ENCODE measurements at regions not wholly inside any gene's neighbourhood (a gene's known extent, or its start where the extent isn't known, plus 50 kb on each side); places are given as distances from the start of the nearest gene placed in this dataset.
"Not testable (repeated sequence)": the region's sequence is repeated elsewhere in the genome, so short reads cannot be mapped to it uniquely, and the experiment has no call there.

DNA sequence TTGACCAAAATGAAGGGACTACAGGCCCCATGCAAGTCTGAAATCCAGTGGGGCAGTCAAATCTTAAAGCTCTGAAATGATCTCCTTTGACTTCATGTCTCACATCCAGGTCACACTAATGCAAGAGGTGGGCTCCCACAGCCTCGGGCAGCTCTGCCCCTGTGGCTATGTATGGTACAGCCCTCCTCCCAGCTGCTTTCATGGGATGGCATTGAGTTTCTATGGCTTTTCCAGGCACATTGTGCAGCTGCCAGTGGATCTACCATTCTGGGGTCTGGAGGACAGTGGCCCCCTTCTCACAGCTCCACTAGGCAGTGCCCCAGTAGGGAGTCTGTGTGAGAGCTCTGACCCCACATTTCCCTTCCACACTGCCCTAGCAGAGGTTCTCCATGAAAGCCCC lies 107.0 kb upstream of the FRMD1 start:
- H3K4me3 ChIP-seq (ENCODE audit: low read depth in 1 of 2, low read length in 2 of 2); H3K27ac ChIP-seq (ENCODE audit: low read depth, low read length); H3K4me1 ChIP-seq (ENCODE audit: control insufficient read depth in 1 of 2, insufficient read depth in 2 of 2, low read length in 2 of 2); H3K36me3 ChIP-seq (ENCODE audit: control insufficient read depth in 1 of 2, insufficient read depth in 2 of 2, low read length in 2 of 2); H3K9ac ChIP-seq (ENCODE audit: low read depth in 1 of 2, low read length in 2 of 2); H3K27me3 ChIP-seq (ENCODE audit: control insufficient read depth in 1 of 2, insufficient read depth in 2 of 2, low read length in 2 of 2); H3K9me3 ChIP-seq (ENCODE audit: control insufficient read depth in 1 of 2, low read length in 2 of 2): not testable (repeated sequence)

- H3K27ac ChIP-seq (ENCODE audit: low read depth, low read length) = no peak overlapping the region
- H3K4me1 ChIP-seq (ENCODE audit: control insufficient read depth in 1 of 2, insufficient read depth in 2 of 2, low read length in 2 of 2) = peaks cover 4 to 12% of the 10 kb centered on the region in 2 donors
- no peak overlapping the region for H3K9ac ChIP-seq (ENCODE audit: low read depth in 1 of 2, low read length in 2 of 2)
- no peaks in the 10 kb centered on the region for H3K36me3 ChIP-seq (ENCODE audit: control insufficient read depth in 1 of 2, insufficient read depth in 2 of 2, low read length in 2 of 2)
- no peak overlapping the region for H3K4me3 ChIP-seq (ENCODE audit: low read depth in 1 of 2, low read length in 2 of 2)
- H3K9me3 ChIP-seq (ENCODE audit: control insufficient read depth in 1 of 2, low read length in 2 of 2) = no peaks in the 10 kb centered on the region
- H3K27me3 ChIP-seq (ENCODE audit: control insufficient read depth in 1 of 2, insufficient read depth in 2 of 2, low read length in 2 of 2) = no peaks in the 10 kb centered on the region
These were observed 105.7 kb upstream of the FRMD1 start for GRCh38 chr6:168184701-168185100.

GRCh38 chr6:168183613-168183970 lies 104.6 kb upstream of the FRMD1 start:
- Histone ChIP-seq H3K9ac (ENCODE audit: low read depth in 1 of 2, low read length in 2 of 2) (no peak overlapping the region), H3K27ac (ENCODE audit: low read depth, low read length) (no peak overlapping the region), H3K36me3 (ENCODE audit: control insufficient read depth in 1 of 2, insufficient read depth in 2 of 2, low read length in 2 of 2) (no peaks in the 10 kb centered on the region), H3K4me1 (ENCODE audit: control insufficient read depth in 1 of 2, insufficient read depth in 2 of 2, low read length in 2 of 2) (peaks cover 4 to 12% of the 10 kb centered on the region in 2 donors), H3K9me3 (ENCODE audit: control insufficient read depth in 1 of 2, low read length in 2 of 2) (no peaks in the 10 kb centered on the region), H3K27me3 (ENCODE audit: control insufficient read depth in 1 of 2, insufficient read depth in 2 of 2, low read length in 2 of 2) (no peaks in the 10 kb centered on the region), H3K4me3 (ENCODE audit: low read depth in 1 of 2, low read length in 2 of 2) (no peak overlapping the region)

- H3K27me3 ChIP-seq (ENCODE audit: control insufficient read depth in 1 of 2, insufficient read depth in 2 of 2, low read length in 2 of 2) = no peaks in the 10 kb centered on the region
- H3K27ac ChIP-seq (ENCODE audit: low read depth, low read length) = no peak overlapping the region
- H3K4me1 ChIP-seq (ENCODE audit: control insufficient read depth in 1 of 2, insufficient read depth in 2 of 2, low read length in 2 of 2) = peaks cover 4 to 12% of the 10 kb centered on the region in 2 donors
- H3K9me3 ChIP-seq (ENCODE audit: control insufficient read depth in 1 of 2, low read length in 2 of 2) = no peaks in the 10 kb centered on the region
- H3K9ac ChIP-seq (ENCODE audit: low read depth in 1 of 2, low read length in 2 of 2) = no peak overlapping the region
- no peaks in the 10 kb centered on the region for H3K36me3 ChIP-seq (ENCODE audit: control insufficient read depth in 1 of 2, insufficient read depth in 2 of 2, low read length in 2 of 2)
- H3K4me3 ChIP-seq (ENCODE audit: low read depth in 1 of 2, low read length in 2 of 2) = no peak overlapping the region
These were observed 104.0 kb upstream of the FRMD1 start for GRCh38 chr6:168182908-168183612.

DNA sequence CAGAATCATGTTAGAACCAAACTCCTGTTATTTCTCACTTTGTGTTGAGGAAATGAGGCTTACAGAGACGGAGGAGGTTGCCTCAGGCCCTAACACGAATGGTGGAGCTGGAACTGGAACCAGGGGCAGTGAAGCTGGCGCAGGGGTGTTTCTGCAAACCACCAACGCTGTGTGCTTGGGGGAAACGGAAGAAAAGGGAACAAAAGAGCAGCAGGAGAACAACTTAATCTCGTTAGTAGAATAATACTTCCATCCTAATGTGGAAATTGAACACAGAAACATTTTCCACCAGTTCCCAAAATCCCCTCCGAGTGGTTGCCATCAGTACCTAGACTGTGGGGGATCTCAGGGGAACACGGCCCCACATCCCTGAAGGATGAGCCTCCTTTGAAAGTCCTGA lies 103.4 kb upstream of the FRMD1 start:
- H3K36me3 ChIP-seq (ENCODE audit: control insufficient read depth in 1 of 2, insufficient read depth in 2 of 2, low read length in 2 of 2) = no peaks in the 10 kb centered on the region
- H3K27ac ChIP-seq (ENCODE audit: low read depth, low read length) = no peak overlapping the region
- H3K27me3 ChIP-seq (ENCODE audit: control insufficient read depth in 1 of 2, insufficient read depth in 2 of 2, low read length in 2 of 2) = no peaks in the 10 kb centered on the region
- peaks cover 4 to 12% of the 10 kb centered on the region in 2 donors for H3K4me1 ChIP-seq (ENCODE audit: control insufficient read depth in 1 of 2, insufficient read depth in 2 of 2, low read length in 2 of 2)
- H3K4me3 ChIP-seq (ENCODE audit: low read depth in 1 of 2, low read length in 2 of 2) = no peak overlapping the region
- no peaks in the 10 kb centered on the region for H3K9me3 ChIP-seq (ENCODE audit: control insufficient read depth in 1 of 2, low read length in 2 of 2)
- no peak overlapping the region for H3K9ac ChIP-seq (ENCODE audit: low read depth in 1 of 2, low read length in 2 of 2)

- Histone ChIP-seq H3K36me3 (ENCODE audit: control insufficient read depth in 1 of 2, insufficient read depth in 2 of 2, low read length in 2 of 2) (no peaks in the 10 kb centered on the region), H3K9me3 (ENCODE audit: control insufficient read depth in 1 of 2, low read length in 2 of 2) (no peaks in the 10 kb centered on the region), H3K9ac (ENCODE audit: low read depth in 1 of 2, low read length in 2 of 2) (no peak overlapping the region), H3K4me1 (ENCODE audit: control insufficient read depth in 1 of 2, insufficient read depth in 2 of 2, low read length in 2 of 2) (peaks cover 4 to 12% of the 10 kb centered on the region in 2 donors), H3K27ac (ENCODE audit: low read depth, low read length) (no peak overlapping the region), H3K4me3 (ENCODE audit: low read depth in 1 of 2, low read length in 2 of 2) (no peak overlapping the region), H3K27me3 (ENCODE audit: control insufficient read depth in 1 of 2, insufficient read depth in 2 of 2, low read length in 2 of 2) (no peaks in the 10 kb centered on the region)
These were observed 102.9 kb upstream of the FRMD1 start for GRCh38 chr6:168181876-168182275.

- H3K9me3 ChIP-seq (ENCODE audit: control insufficient read depth in 1 of 2, low read length in 2 of 2) = no peaks in the 10 kb centered on the region
- no peaks in the 10 kb centered on the region for H3K27me3 ChIP-seq (ENCODE audit: control insufficient read depth in 1 of 2, insufficient read depth in 2 of 2, low read length in 2 of 2)
- no peaks in the 10 kb centered on the region for H3K36me3 ChIP-seq (ENCODE audit: control insufficient read depth in 1 of 2, insufficient read depth in 2 of 2, low read length in 2 of 2)
- H3K27ac ChIP-seq (ENCODE audit: low read depth, low read length) = no peak overlapping the region
- H3K4me3 ChIP-seq (ENCODE audit: low read depth in 1 of 2, low read length in 2 of 2) = no peak overlapping the region
- no peak overlapping the region for H3K9ac ChIP-seq (ENCODE audit: low read depth in 1 of 2, low read length in 2 of 2)
- peaks cover 4 to 12% of the 10 kb centered on the region in 2 donors for H3K4me1 ChIP-seq (ENCODE audit: control insufficient read depth in 1 of 2, insufficient read depth in 2 of 2, low read length in 2 of 2)
These were observed 102.3 kb upstream of the FRMD1 start for GRCh38 chr6:168181316-168181715.

GRCh38 chr6:168180548-168181011 lies 101.6 kb upstream of the FRMD1 start:
- H3K27me3 ChIP-seq (ENCODE audit: control insufficient read depth in 1 of 2, insufficient read depth in 2 of 2, low read length in 2 of 2) = no peaks in the 10 kb centered on the region
- H3K9me3 ChIP-seq (ENCODE audit: control insufficient read depth in 1 of 2, low read length in 2 of 2) = no peaks in the 10 kb centered on the region
- H3K27ac ChIP-seq (ENCODE audit: low read depth, low read length) = no peak overlapping the region
- H3K36me3 ChIP-seq (ENCODE audit: control insufficient read depth in 1 of 2, insufficient read depth in 2 of 2, low read length in 2 of 2) = no peaks in the 10 kb centered on the region
- H3K4me3 ChIP-seq (ENCODE audit: low read depth in 1 of 2, low read length in 2 of 2) = no peak overlapping the region
- no peak overlapping the region for H3K9ac ChIP-seq (ENCODE audit: low read depth in 1 of 2, low read length in 2 of 2)
- peaks cover 4 to 12% of the 10 kb centered on the region in 2 donors for H3K4me1 ChIP-seq (ENCODE audit: control insufficient read depth in 1 of 2, insufficient read depth in 2 of 2, low read length in 2 of 2)

DNA sequence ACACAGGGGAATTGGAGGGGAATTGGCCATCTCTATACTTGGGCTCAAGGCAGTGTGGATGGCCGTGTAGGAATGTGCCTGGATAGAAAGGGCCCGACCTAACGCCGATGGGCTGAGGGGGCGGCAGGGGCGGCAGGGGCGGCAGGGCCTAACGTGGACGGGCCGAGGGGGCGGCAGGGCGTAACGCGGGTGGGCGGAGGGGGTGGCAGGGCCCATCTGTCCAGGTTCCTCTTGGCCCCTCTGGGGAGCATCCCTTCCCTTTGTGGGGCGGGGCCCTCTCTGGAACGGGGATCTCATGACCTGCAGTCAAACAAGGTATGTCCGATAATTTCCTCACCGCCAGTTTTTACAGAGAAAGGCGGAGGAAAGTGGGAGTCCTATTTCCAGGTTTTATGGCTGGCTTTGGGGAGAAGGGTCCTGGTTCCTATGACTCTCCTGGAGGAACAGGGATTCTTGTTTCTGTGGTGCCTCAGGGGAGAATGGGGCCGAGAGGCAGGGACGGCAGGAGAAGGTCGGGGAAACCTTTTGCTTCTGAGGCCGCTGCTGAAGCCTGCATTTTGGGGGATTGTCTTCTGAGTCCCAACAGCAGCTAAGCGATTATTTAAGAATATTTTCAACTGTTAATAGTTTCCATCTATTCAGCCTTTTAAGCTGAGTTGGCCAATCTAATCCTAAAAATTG lies 100.8 kb upstream of the FRMD1 start:
- Histone ChIP-seq H3K27me3 (ENCODE audit: control insufficient read depth in 1 of 2, insufficient read depth in 2 of 2, low read length in 2 of 2) (no peaks in the 10 kb centered on the region), H3K4me3 (ENCODE audit: low read depth in 1 of 2, low read length in 2 of 2) (no peak overlapping the region), H3K9ac (ENCODE audit: low read depth in 1 of 2, low read length in 2 of 2) (no peak overlapping the region), H3K36me3 (ENCODE audit: control insufficient read depth in 1 of 2, insufficient read depth in 2 of 2, low read length in 2 of 2) (no peaks in the 10 kb centered on the region), H3K9me3 (ENCODE audit: control insufficient read depth in 1 of 2, low read length in 2 of 2) (no peaks in the 10 kb centered on the region), H3K27ac (ENCODE audit: low read depth, low read length) (no peak overlapping the region), H3K4me1 (ENCODE audit: control insufficient read depth in 1 of 2, insufficient read depth in 2 of 2, low read length in 2 of 2) (peaks cover 4 to 12% of the 10 kb centered on the region in 2 donors)

- Histone ChIP-seq H3K4me1 (ENCODE audit: control insufficient read depth in 1 of 2, insufficient read depth in 2 of 2, low read length in 2 of 2) (peaks cover 4 to 12% of the 10 kb centered on the region in 2 donors), H3K27ac (ENCODE audit: low read depth, low read length) (no peak overlapping the region), H3K4me3 (ENCODE audit: low read depth in 1 of 2, low read length in 2 of 2) (no peak overlapping the region), H3K9me3 (ENCODE audit: control insufficient read depth in 1 of 2, low read length in 2 of 2) (no peaks in the 10 kb centered on the region), H3K36me3 (ENCODE audit: control insufficient read depth in 1 of 2, insufficient read depth in 2 of 2, low read length in 2 of 2) (no peaks in the 10 kb centered on the region), H3K9ac (ENCODE audit: low read depth in 1 of 2, low read length in 2 of 2) (no peak overlapping the region), H3K27me3 (ENCODE audit: control insufficient read depth in 1 of 2, insufficient read depth in 2 of 2, low read length in 2 of 2) (no peaks in the 10 kb centered on the region)
These were observed 100.1 kb upstream of the FRMD1 start for GRCh38 chr6:168179133-168179532.

Measured in duodenal mucosa (tissue), 2 donors.